AG10803 (cell line): ENCODE measurements at regions not wholly inside any gene's neighbourhood (a gene's known extent, or its start where the extent isn't known, plus 50 kb on each side); places are given as distances from the start of the nearest gene placed in this dataset.

Experiments used
- DNase-seq: peaks from one replicate; pipeline ENCODE4 v3.0.0; 2010; ENCODE audit warnings: low read depth
- H3K4me3 ChIP-seq: 2 replicates; pipeline ENCODE4 v1.5.1; 2011; ENCODE audit warnings: mild to moderate bottlenecking, low read length, control low read depth
- TF ChIP-seq, protein P1 (sequence below): conservative IDR thresholded peaks from 2 replicates; pipeline ENCODE4 v1.5.1; 2011; ENCODE audit warnings: mild to moderate bottlenecking, low read length, control low read depth, inconsistent platforms

DNA sequence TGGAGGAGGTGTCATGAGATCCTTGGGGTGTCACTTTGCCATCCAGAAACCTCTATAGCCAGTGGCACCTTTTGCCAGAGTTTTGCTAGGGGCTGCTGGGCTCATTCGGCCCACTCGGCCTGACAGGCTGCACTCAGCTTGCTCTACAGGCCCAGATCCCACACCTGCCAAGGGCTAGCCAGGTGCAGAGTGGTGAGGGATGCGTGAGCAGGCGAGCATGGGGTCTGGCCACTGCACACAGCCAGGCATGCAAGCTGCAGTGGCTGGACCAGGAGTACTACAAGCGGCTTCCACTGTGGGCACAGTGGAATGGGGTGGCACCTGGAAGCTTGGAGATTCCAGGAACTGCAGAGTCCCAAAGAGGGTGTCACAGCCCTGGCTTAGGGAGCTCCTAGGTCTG, 372.7 kb downstream of the CHSY3 start:
- no peak for DNase-seq
- no peak overlapping the region for H3K4me3 ChIP-seq
- TF ChIP-seq, protein P1, sequence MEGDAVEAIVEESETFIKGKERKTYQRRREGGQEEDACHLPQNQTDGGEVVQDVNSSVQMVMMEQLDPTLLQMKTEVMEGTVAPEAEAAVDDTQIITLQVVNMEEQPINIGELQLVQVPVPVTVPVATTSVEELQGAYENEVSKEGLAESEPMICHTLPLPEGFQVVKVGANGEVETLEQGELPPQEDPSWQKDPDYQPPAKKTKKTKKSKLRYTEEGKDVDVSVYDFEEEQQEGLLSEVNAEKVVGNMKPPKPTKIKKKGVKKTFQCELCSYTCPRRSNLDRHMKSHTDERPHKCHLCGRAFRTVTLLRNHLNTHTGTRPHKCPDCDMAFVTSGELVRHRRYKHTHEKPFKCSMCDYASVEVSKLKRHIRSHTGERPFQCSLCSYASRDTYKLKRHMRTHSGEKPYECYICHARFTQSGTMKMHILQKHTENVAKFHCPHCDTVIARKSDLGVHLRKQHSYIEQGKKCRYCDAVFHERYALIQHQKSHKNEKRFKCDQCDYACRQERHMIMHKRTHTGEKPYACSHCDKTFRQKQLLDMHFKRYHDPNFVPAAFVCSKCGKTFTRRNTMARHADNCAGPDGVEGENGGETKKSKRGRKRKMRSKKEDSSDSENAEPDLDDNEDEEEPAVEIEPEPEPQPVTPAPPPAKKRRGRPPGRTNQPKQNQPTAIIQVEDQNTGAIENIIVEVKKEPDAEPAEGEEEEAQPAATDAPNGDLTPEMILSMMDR, result no peak

DNA sequence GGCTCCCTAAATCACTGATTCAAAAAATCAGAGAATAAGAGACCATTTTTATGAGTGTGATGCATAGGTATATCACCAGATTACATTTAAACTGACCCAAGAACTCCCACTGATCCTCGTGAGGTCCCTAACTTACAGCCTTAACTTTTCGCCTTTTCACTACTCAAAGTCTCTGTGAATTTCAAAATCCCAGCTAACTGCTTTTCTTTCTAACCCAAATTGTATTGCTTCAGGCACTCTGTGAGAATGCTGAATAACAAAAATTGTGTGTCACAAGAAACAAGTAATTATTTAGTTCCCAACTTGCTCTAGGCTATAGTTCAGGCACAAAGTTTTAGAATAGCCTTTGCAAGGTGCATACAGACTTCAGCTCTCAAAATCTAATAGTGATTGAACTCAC, 368.6 kb downstream of the CHSY3 start:
- TF ChIP-seq, protein P1, result no peak
- no peak for DNase-seq
- no peak overlapping the region for H3K4me3 ChIP-seq

DNA sequence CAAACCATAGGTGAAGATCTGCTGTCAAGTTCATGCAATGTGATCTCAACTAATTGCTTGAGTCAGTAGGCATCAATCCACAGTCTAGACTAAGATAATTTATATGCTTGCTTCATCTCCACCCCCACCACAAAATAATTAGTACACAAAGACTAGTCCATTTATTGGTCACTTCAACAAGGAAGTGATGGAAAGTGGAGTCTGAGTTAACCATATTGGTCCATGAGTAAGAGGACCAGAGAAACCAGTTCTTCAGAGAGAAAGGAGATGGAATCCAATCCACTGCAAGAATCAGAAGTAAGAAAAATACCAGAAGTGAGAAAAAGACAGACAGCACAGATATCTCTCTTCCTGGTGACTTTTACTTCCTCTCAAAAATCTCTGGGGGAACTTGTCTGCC, 366.5 kb downstream of the CHSY3 start:
- no peak overlapping the region for H3K4me3 ChIP-seq
- DNase-seq, result no peak
- TF ChIP-seq, protein P1, result no peak

DNA sequence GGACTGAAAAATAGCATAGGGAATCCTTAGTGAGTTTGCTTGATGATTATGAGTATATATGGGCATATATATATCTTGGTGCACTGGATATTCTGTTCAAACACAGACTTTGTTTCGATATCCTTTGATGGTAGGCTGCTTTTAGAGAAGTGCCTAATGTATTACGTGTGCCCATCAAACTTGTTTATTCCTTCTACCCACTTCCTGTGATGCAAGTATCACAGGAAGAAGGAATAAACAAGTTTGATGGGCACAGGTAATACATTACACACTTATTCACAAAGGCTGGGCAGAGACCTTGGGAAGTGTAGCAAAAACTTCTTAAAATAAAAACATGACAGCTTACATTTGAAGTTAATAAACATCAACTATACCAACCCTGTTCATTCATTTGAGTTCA, 364.2 kb downstream of the CHSY3 start:
- TF ChIP-seq, protein P1, result no peak
- no peak for DNase-seq

DNA sequence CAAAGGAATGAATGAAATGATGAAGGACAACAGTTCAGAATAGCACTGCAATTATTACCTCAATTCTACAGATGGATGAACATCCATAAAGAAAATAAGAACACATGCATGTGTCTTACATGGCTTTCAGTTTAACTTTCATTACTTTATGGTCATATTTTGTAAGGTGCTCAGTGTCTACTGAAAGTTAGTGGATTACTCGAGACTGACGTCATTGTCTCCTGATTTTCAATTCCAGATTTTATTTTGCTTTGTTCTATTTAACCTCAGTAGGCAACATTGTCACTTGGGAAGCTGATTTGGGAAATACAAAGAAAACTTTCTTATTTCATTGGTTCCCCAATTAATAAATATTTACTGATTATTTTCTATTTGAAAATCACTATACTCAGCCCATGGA, 363.7 kb downstream of the CHSY3 start:
- H3K4me3 ChIP-seq, result no peak overlapping the region
- no peak for DNase-seq
- TF ChIP-seq, protein P1, result no peak

More for the DNA sequence above, 364.2 kb downstream of the CHSY3 start:
- H3K4me3 ChIP-seq, result no peak overlapping the region

DNA sequence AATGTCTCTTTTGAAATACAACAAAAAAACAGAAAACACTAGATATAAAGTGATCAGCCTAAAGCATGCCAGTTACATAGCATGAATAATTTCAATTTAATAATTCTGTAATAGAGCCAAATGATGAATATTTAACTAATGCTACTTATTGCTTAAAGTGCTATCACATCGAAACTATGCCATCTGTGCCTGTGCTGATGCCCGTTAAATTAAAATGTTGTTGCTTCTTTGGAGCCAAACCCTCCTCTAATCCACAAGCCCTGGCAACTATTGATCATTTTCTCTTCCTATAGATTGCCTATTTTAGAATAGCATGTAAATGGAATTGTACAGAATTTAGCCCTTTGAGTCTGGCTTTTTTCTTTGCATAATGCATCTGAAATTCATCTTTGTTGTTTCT, 356.2 kb downstream of the CHSY3 start:
- no peak for DNase-seq
- H3K4me3 ChIP-seq, result no peak overlapping the region
- TF ChIP-seq, protein P1, result no peak

DNA sequence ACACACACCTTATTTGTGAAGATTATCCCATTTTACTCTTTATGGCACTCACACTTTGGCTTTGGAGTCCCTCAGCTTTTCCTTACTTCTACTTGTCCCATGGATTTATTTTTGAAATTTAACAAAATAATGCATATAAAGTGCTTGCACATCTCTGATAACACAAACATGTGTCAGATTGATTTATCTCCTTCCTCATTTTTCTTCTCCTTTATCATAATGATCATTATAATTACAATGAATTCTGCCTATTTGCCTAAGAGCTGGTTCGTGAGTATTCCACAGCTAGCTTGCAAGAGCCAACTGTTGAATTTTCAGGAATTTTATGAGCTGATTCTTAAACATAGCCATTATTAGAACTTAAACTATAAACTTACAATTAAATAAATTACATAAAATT, 347.7 kb downstream of the CHSY3 start:
- no peak overlapping the region for H3K4me3 ChIP-seq
- TF ChIP-seq, protein P1, result no peak
- DNase-seq, result no peak
